Fibroblast of skin of back (primary cell): ENCODE measurements at regions not wholly inside any gene's neighbourhood (a gene's known extent, or its start where the extent isn't known, plus 50 kb on each side); places are given as distances from the start of the nearest gene placed in this dataset.

Experiments
- DNase-seq: peaks from one replicate; pipeline ENCODE4 v3.0.0-alpha.2; 2013

DNA sequence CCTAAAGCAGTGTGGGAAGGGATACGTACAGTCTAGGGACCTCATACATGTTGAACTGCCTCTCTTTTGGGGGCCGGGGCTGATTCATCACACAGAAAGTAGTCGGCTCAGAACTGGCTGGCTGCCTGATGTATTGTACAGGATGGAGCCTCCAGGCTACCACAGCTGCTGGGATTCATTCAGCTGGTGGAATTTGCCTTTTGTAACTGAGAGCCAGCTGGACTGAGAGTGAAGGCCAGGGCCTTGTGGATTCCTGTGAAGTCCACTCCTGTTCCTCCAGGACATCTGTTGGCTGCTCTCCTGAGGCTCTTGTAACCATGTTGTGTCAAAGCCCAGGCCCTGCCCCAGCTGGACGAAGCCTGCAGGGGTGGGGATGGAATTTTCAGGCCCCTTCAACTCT lies 116.3 kb upstream of the PRICKLE1 start:
- DNase-seq: peak; percentile 60

DNA sequence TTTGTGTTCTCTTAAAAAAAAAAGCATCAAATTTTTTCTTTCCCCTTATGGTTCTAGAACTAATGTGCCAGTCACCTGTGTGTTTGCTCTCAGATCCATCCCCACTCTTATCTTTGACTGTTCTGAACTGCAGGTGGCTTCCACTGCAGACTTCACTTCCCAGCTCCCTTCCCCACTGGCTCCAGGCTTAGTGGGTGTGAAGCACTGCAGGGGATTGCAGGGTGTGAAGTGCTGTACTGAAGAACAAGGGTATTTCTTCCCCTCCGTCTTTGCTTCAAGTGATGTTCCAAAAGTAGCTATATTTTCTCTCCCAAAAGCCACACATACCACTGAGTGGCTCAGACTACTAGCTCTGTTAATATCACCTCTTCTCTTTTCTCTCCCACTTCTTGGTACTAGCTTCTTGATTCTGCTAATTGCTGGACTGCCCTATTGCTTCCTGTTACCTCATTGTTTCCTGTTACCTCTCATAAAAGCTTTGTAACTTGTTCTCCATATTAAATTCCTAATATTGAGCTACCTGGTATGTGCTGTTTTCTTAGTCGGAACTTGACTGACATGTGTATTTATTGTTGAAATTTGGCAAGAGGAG lies 115.4 kb upstream of the PRICKLE1 start:
- no peak for DNase-seq

DNA sequence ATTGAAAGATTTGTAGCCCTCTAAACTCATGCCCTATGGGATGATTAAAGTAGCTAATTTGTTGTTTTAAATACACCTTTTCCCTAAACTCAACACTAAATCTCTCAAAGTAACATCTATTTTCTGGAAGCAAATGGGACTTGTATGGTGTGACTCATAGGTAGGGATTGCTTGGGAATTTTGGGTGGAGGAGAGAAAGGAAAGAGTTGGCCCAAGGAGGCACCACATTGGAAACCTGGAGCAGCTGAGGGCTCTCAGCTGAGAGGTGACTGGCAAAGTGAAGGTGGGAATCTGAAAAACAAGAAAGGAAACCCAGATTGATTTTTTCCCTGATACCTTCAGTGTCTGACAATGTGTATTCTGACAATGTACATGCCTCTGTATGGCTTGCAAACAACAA lies 114.8 kb upstream of the PRICKLE1 start:
- DNase-seq: no peak

DNA sequence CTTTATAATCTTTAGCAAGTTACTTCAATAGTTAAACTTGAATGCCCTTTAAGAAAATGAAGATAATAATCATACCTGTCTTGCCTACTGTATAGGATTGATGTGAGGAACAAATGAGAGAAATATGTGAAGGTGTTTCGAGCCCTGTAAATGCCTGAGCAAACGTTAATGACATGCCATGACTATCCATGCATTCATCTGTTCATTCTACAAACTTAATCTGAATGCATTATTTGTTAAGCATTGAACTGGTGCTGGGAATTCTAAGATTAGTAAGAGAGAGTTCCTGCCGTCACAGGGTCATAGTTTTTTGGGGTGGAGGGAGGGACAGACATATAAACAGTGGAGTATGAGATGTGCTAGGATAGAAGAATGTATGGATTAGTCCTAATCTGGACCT lies 111.5 kb upstream of the PRICKLE1 start:
- DNase-seq: no peak

DNA sequence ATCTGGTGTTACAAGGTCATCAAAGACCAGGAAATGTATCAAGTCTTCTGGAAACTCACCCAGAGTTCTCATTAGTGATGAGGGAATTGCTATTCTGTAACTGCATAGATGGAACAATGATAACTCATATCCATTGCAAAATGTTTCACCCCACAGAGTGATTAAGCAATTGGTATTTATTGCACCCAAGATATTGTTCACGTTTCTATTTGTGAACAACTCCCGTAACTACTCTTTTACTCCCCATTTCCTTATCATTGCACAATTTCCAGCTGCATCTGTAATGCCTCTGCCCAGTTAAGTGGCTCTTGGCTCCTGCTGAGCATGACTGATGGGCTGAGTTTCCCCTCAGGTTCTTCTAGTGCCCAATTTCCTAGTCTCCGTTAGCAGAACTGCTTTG lies 108.7 kb upstream of the PRICKLE1 start:
- DNase-seq: no peak

DNA sequence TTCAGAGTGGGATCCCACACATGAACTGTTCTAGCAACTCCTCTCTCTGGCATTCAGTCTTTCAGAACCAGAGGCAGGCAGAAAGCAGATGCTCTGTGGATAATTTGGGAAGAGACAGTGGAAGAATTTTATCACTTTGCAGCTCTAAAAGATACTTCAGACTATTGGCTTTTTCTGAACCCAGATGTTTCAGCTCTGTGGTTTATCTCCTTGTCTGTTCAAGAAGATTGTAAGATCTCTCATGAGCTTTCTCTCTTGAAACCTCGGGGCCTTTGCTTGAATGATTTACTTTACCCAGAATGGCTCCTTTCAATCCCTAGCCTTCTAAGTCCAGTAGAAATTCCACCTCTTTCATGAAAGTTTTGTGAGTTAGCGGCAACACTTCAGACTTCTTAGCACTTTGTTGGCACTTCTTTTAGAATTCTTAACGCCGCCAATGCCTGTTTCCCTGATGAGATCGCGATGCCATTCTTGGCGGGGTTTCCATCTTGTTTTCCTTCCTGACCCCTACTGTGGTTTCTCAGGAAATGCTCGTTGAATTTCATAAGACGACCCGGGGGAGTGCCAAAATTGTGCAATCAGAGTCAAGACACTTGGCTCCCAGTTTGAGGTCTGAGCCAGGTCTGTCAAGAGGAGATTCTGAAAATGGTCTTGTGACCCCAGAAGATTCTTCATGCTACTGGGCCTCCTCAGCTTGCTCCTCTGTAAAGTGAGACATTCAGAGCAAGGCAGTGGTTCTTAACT lies 107.0 kb upstream of the PRICKLE1 start:
- peak; percentile 9 for DNase-seq

DNA sequence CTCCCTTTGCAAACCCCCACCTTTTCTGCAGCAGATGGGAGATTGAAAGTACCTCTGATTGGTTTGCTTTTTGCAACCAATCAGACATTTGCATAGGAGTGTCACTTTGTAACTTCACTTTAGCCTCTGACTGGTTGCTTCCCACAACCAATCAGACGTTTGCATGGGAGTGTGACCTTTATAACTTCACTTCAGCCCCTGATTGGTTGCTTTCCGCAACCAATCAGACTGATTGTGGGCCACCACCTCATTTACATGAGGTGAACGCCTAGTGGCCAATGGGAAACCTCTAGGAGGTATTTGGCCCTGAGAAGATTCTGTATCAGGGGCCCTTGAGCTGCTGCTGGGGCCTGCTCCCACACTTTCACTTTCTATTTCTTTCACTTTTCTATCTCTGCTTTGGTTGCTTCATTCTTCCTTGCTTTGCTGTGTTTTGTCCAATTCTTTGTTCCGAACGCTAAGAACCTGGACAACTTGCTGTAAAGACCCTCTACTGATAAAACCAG lies 106.0 kb upstream of the PRICKLE1 start:
- DNase-seq: no peak

DNA sequence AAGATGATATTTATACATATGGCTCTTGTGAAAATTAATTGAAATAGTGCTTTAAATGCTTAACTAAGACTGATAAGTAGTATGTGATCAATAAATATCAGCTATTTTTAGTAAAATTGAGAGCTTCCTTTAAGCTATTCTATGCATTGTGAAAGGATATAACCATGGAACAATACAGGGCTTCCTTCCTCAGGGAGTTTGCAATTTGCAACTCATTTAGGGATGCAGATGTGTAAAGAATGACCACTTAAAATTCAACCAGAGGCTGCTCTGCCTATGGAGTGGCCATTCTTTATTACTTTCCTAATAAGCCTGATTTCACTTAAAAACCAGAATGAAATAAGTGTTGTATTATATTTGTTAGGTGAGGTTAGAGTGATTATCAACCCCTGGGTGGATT lies 103.2 kb upstream of the PRICKLE1 start:
- no peak for DNase-seq

DNA sequence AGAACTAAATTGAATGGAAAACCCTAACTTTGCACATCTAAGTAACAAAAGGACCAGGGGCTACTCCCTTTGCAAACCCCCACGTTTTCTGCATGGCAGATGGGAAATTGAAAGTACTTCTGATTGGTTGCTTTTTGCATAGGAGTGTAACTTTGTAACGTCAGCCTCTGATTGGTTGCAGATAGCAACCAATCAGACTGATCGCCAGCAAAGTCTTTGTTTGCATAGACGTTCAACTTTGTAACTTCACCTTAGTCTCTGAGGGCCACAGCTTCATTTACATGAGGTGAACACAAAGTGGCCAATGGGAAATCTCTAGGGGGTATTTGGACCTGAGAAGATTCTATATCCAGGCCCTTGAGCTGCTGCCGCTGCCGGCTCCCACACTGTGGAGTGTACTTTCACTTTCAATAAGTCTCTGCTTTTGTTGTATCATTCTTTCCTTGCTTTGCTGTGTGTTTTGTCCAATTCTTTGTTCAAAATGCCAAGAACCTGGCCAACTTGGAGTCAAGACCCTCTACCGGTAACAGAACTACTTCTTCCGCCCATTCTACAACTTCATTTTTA lies 102.5 kb upstream of the PRICKLE1 start:
- DNase-seq: no peak

DNA sequence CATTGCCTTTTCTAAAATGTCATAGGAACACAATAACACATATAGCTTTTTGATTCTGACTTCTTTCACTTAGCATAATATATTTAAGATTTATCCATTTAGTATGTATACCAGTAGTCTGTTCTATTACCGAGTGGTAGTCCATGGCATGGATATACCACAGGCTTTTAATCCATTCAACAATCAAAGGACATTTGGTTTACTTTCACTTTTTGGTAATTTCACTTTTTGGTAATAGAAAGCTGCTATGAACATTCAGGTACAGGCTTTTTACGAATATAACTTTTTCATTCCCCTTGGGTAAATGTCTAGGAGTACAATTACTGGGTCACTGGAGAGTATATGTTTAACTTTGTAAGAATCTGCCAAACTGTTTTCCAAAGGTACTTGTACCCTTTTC lies 100.7 kb upstream of the PRICKLE1 start:
- no peak for DNase-seq

DNA sequence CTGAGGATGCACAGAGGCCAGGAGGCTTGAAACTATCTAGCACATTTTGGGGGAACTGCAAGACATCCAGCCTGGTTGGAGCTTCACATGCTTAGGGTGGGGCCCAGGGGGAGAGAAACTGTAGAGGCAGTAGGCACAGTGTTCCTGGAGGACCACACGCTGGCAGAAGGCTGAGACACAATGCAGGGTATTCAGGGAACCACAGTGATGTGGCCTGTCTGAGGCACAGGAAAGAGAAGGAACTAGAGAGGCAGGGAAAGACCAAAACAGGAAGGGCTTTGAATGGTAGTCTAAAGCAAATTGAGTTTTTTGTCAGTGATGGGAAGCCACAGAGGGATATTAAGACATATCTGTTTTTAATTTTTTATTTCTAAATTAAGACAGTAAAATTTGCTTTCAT lies 100.2 kb upstream of the PRICKLE1 start:
- no peak for DNase-seq

DNA sequence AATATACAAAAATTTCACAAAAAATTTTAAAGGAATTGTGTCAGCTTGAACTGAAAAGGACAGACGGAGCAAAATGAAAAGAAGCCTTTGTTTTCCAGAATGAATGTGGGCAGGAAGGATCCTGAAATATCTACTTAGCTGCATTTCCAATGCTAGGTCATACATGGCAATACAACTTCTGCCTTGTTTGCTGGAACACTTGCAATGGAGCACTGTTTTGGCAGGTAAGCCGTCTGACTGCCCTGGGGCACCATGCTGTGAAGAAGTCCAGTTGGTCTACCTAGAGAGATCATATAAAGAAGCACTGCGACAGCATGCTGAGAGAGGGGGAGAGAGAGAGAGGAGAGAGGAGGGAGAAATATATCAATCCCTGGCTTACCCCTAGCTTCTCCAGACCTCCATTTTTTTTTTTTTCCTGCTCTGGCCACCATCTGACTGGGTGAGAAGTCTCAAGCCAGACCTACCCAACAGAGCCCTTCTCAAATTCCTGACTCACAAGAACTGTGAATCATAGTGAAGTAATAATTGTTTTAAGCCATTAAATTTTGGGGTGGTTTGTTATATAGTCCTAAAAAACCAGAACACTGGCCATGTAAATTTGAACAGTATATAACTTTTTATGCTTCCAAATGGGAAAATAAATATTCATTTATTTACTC lies 97.1 kb upstream of the PRICKLE1 start:
- peak; percentile 13 for DNase-seq

DNA sequence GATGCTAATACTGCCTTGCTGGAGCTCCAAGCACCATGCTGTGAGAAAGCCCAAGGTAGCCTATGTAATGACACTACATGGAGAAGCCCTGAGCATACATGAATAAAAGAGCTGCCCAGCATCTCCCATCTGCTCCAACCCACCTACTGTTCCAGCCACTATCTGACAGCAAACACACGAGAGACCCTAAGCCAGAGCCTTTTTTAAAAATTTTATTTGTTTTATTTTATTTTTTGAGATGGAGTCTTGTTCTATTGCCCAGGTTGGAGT lies 95.2 kb upstream of the PRICKLE1 start:
- DNase-seq: no peak

DNA sequence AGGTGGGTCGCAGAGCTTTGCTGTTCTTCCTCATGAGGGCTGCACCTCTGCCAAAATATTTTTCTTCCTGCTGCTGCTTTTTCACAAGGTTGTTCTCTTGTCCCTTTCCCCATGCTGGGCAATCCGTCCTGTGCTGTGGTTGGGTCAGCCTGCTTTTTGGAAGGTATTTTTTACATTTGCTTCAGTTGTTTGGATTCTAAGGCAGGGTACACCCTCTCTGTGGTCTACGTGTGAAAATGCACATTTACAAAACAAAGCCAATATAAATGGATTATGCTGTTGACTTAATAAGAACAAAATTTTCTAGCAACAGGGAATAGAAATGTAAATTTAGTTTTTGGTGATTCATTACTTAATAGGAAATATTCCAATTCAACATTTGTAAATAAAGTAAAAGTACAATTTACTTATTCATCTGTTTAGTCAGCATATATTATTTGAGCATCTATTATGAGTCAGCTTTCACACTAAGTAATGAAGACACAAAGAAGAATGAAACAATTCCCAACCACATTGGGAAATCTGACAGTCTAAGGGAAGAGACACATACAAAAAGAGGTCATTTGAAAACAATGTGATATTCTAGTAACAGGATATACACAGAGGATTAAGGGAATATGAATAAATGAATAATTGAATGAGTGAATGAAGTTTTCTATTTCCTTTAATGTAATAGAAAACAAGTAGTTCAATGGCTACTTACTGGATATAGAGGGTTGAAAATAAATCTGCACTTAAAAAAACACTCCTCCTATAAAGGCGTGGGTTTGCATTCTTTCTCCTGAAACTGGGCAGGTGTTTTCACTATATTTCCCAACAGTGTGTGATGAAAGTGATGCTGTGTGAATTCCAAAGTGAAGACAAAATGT lies 94.6 kb upstream of the PRICKLE1 start:
- DNase-seq: peak; percentile 45

DNA sequence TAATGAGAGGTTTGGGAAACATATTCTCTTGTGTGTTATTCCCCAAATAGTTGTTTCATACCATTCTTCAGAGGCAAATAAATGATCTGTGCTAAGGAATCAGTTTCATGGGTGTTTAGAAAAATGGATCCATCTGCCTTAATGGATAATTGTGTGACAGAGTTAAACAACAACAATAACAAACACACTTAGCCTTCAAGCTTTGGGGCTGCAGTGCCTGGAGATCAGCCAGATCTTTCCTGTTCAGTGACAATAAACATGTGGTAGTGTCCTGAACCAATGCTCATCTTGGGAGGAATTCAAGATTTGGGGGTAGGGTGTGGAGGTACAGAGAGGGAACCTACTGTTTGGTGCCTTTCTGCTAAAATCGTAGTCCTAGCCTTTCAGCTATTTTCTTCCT lies 93.7 kb upstream of the PRICKLE1 start:
- DNase-seq: no peak

DNA sequence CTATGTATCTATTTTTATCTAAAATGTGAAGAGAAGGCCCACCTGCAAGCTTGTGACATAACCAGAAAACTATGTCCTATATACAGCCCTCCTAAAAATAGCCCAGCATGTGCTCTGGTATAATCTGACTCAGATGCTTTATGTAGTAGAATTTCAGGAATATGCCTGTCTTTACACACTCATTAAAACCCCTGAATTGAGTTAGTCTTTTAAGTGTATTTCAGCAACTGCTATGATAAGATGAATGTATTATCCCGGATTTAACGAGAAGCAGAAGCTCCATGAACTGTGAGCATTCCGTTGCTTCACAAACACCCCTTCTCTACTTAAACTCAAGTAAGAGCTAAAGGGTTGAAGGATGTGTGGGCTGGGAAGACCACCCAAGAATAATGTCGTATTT lies 89.9 kb upstream of the PRICKLE1 start:
- peak; percentile 68 for DNase-seq

DNA sequence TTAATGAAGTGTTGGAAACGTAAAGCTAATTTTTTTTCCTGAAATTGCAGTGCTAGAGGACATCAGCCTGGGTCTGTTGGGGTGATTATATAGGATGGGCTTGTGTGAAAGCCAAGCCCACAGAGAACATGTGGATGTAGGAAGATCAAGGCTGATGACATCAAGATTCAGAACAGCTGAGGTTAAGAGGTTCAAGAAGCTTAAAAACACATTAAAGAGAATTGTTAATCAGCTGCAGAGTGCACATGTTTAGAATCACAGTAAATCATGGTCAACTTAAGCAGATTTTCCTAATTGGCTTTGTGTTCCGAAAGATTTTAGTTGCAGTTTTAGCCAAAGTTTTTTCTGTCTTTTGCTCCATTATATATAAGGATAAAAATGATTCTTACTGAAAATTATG lies 87.9 kb upstream of the PRICKLE1 start:
- no peak for DNase-seq

DNA sequence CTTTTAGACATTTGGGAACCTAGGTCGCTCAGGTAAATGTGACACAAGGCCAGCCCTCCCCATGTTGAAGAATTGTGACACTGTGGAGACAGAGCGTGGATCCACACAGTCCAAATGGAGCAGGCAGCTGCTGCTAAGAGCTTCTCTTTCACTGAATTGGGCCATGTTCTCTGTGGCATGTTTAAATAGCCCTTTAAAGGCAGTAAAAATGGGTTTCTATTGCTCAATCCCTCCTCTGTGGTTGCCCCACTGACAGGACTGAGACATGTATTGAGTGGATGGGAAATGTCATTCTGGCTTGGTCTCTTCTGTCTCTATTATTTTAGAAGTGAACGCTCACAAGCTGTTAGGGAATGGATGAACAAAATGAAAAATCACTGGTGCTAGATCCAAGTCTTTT lies 84.0 kb upstream of the PRICKLE1 start:
- no peak for DNase-seq

DNA sequence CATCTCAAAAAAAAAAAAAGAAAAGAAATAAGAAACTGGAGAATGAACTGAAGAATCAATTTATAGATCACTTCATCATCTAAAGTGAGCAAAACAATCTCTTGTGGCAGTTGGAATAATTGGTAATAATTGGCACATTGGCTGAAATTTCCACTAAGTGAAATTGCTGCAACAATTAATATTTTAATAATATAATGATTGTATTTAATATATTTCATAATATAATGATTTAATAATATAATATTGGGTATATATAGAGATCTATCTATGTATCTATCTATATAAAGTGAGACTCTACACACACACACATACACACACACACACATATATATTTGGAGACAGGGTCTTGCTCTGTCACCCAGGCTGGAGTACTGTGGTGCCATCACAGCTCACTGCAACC lies 81.2 kb upstream of the PRICKLE1 start:
- DNase-seq: no peak

DNA sequence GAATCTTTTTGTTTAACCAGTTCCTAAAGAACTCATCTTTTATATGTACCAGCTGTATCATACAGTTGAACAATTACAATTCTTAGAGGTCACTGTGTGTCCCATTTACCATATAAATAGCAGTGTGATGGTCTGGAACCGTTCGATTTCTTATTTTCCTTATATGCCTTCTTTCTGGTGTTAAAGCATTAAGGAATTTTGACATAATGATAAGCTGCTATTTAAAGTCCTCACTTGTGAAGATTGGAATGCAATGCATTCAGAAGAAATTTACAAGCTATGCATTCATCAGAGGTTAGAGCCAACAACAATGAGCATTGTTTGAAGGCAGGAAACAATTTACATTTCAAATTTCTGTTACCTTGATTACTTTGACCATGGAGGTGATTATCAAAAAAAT lies 80.0 kb upstream of the PRICKLE1 start:
- peak; percentile 74 for DNase-seq

DNA sequence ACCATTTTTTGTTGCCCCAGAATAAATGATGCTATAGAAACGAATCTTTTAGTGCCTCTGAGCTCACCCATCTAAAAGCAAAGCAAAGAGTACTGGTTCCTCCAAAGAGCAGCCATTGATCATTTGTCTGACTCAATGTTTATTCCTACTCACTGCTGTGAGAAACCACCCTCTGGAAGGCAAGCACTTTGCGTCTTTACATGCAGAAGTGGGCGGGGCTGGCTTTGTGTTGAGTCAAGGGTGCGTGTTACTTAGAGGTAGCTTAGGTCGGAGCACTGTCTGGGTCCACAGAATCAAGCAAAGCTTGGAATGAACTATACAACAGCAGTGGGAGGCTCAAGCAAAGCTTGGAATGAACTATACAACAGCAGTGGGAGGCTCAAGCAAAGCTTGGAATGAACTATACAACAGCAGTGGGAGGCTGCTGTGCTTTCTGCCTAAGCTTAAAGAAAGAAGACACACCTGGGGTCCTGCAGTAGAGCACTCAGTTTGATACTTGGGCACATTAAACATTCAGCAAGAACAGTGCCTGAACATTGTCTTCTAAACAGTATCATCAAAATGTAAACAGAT lies 77.2 kb upstream of the PRICKLE1 start:
- no peak for DNase-seq

DNA sequence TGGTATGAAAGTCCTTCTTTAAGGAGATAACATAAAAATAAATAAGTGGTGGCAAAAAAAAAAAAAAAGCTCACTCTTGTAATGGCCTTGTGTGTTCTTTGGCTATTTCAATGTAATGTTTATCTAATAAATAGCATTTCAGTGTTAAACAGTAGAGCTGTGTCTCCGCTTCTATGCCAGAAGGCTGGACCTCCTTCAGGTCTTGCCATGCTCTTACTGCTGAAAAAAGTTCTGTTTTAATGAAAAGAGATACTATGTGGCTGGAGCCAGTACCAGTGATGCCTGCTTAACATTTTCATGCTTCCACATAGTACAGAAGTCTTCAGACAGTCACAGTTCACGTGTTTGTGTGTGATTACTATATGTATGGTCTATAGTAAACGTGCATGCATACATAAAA lies 74.1 kb upstream of the PRICKLE1 start:
- DNase-seq: no peak
